Memory B cell (primary cell): ENCODE measurements at regions not wholly inside any gene's neighbourhood (a gene's known extent, or its start where the extent isn't known, plus 50 kb on each side); places are given as distances from the start of the nearest gene placed in this dataset.
"Not testable (repeated sequence)": the region's sequence is repeated elsewhere in the genome, so short reads cannot be mapped to it uniquely, and the experiment has no call there.

Experiments
- ATAC-seq: fragments of 150-1000 bp; cut with Tn5 transposase; 2 replicates; pipeline ENCODE4 v1.10.0; 2021; ENCODE audit warnings: low read depth, mild to moderate bottlenecking, moderate library complexity
- DNase-seq, 2 donors: peaks; one replicate each; pipeline ENCODE4 v3.0.0; 2022; ENCODE audit warnings: low spot score in 2 of 2
- H3K27ac Mint-ChIP-seq: one replicate; pipeline ENCODE4 v1.8.0; 2022; ENCODE audit warnings: mild to moderate bottlenecking, moderate library complexity, mixed read lengths
- H3K27me3 Mint-ChIP-seq: one replicate; pipeline ENCODE4 v1.8.0; 2022; ENCODE audit warnings: mixed read lengths
- H3K36me3 Mint-ChIP-seq: one replicate; pipeline ENCODE4 v1.8.0; 2022; ENCODE audit warnings: mild to moderate bottlenecking, mixed read lengths
- H3K4me1 Mint-ChIP-seq: one replicate; pipeline ENCODE4 v1.8.0; 2022; ENCODE audit warnings: mixed read lengths
- H3K4me3 Mint-ChIP-seq: one replicate; pipeline ENCODE4 v1.8.0; 2022; ENCODE audit warnings: mild to moderate bottlenecking, moderate library complexity, mixed read lengths
- H3K9me3 Mint-ChIP-seq: one replicate; pipeline ENCODE4 v1.8.0; 2022; ENCODE audit warnings: mixed read lengths

DNA sequence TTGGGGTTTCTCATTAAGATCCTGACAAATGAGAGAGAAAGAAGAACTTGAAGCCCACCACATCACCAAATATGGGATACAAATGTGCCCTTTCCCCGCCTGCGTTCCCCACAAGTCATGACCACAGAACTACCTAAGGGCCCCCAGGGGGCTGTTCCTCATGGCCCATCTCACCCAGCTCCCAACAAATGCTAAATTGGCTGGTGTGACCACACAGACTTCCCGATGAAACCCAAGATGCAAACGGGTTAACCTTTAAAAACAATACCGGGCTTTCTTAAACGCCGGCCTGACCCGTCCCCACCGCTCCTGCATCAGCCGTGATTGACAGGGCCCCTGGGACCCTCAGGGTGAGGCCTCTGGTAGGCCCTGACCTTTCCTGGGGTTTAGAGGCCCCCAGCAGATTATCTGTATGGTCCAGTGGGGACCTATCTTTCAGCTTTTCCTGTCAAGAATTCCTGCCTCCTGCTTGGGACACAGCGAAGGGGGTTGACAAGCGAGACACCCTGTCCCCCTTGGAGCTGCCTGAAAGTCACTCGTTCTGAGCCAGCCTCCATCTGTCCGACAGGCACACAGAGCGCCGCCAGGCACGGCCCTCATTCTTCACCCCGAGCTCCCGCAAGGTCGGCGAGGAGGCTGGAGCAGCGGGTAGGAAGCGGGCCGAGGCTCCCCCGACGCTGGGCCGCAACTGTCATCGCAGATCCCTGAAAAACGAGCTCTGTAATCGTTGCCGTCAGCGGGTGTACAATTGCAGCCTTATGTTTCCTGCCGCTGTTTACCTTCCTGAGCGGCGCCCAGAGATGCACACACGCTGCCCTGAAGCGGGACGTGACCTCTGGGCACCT is 300.1 kb downstream of the FOXL1 start:
- Mint-ChIP-seq H3K4me3 (no peak overlapping the region), H3K4me1 (no peaks in the 10 kb centered on the region), H3K27me3 (peaks cover 25% of the 10 kb centered on the region), H3K9me3 (peaks cover 10% of the 10 kb centered on the region), H3K27ac (no peak overlapping the region), H3K36me3 (peaks cover 2% of the 10 kb centered on the region)
- no peak for ATAC-seq
- DNase-seq: no peak

DNA sequence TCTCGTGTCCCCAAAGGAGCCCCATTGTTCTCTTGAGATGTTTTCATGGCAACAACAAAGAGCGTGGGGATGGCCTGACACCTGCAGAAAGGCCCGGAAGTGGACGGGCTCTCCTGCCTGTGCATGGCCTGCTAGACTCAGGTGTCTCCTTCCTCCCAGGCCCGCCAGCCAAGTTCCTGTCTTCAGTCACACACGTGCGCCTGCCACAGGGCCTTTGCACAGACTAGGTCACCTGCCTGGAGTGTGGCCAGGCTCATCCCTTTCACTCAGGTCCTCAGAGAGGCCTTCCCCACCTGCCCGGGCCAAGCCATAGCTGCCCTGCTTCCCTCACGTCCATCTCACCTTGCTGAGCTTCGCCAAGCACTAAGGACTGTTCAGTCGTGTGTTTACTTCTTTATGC is 300.9 kb downstream of the FOXL1 start:
- ATAC-seq: no peak
- DNase-seq: no peak
- Mint-ChIP-seq H3K27ac (no peak overlapping the region), H3K4me3 (no peak overlapping the region), H3K4me1 (no peaks in the 10 kb centered on the region), H3K27me3 (peaks cover 25% of the 10 kb centered on the region), H3K36me3 (peaks cover 2% of the 10 kb centered on the region), H3K9me3 (peaks cover 10% of the 10 kb centered on the region)

DNA sequence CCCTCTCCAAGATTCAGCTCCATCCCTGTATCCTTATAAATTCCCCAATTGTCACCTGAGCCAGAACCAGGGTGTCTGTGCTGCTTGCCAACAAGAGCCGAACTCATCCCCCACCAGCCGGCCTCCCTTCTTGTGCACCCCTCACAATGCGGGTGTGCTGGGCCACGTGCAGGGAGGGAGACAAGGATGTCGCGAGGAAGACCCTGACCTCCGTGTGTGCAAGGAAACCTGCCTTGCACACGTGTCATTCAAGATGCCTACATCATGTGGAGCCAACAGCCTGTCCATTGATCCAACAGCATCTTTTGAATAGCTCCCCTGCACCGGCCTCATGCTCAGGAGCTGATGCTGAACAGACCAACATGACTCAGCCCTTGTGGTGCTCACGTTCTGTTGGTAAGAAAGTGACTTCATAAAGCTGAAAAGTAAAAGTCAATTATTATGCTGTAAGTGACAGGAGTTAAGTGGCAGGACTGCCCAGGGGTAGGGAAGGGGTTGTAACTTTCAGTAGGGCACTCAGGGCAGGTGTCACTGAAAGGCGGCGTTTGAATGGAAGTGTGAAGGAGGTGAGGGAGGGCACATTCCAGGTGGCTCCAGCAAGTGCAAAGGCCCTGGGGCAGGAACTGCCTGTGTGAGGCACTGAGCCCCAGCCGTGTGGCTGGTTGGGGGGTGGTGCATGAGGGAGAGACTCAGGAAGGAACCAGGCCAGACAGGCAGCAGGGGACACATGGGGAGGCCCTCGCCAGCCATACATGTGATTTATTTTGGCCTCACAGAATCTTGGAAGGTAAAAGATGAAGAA is 302.2 kb downstream of the FOXL1 start:
- peaks cover 25% of the 10 kb centered on the region for H3K27me3 Mint-ChIP-seq
- no peaks in the 10 kb centered on the region for H3K4me1 Mint-ChIP-seq
- DNase-seq (no peak), ATAC-seq (no peak)
- H3K4me3 Mint-ChIP-seq: no peak overlapping the region
- peaks cover 2% of the 10 kb centered on the region for H3K36me3 Mint-ChIP-seq
- H3K27ac Mint-ChIP-seq: no peak overlapping the region
- peaks cover 10% of the 10 kb centered on the region for H3K9me3 Mint-ChIP-seq

DNA sequence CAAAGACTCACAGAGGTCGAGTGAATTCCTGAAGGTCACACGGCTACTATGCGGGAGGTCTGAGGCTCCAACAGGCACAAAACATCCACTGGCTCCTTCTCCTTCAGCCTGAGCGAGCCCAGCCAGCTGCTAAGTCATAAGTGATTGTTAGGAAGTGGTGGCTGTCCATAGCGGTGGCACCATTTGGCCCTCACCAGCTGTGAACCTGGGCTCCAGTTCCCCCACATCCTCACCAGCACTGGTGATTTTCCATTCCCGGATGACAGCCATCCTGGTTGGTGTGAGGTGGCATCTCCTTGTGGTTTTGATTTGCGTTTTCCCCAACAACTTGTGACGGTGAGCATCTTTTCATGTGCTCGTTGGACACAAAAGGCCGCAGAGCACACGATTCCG is 302.8 kb downstream of the FOXL1 start:
- no peak overlapping the region for H3K27ac Mint-ChIP-seq
- H3K9me3 Mint-ChIP-seq: peaks cover 7% of the 10 kb centered on the region
- peaks cover 2% of the 10 kb centered on the region for H3K36me3 Mint-ChIP-seq
- H3K27me3 Mint-ChIP-seq: peaks cover 20% of the 10 kb centered on the region
- H3K4me3 Mint-ChIP-seq: no peak overlapping the region
- DNase-seq (no peak), ATAC-seq (no peak)
- H3K4me1 Mint-ChIP-seq: no peaks in the 10 kb centered on the region

DNA sequence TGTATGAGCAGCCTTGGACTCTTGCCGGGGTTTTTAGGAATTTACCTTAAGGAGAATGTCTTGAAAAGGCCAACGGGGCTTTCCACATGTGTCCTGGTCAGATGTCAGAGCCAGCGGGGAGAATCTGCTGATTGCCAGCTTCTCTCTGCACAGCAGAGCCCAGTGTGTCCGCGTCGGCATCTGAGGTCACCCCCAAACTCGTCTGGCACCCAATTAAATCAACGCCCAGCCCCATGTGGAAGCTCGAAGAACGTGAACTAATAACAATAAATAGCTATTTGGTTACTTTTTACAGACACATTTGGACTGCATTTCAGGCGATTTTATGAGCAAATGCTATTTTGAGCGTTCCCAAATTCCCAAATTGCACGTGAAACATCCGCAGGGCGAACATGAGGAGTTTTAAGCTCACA is 303.5 kb downstream of the FOXL1 start:
- Mint-ChIP-seq H3K36me3 (peaks cover 2% of the 10 kb centered on the region), H3K9me3 (peaks cover 7% of the 10 kb centered on the region), H3K4me3 (no peak overlapping the region), H3K4me1 (no peaks in the 10 kb centered on the region), H3K27ac (no peak overlapping the region), H3K27me3 (peaks cover 20% of the 10 kb centered on the region)
- ATAC-seq (no peak), DNase-seq (no peak)

DNA sequence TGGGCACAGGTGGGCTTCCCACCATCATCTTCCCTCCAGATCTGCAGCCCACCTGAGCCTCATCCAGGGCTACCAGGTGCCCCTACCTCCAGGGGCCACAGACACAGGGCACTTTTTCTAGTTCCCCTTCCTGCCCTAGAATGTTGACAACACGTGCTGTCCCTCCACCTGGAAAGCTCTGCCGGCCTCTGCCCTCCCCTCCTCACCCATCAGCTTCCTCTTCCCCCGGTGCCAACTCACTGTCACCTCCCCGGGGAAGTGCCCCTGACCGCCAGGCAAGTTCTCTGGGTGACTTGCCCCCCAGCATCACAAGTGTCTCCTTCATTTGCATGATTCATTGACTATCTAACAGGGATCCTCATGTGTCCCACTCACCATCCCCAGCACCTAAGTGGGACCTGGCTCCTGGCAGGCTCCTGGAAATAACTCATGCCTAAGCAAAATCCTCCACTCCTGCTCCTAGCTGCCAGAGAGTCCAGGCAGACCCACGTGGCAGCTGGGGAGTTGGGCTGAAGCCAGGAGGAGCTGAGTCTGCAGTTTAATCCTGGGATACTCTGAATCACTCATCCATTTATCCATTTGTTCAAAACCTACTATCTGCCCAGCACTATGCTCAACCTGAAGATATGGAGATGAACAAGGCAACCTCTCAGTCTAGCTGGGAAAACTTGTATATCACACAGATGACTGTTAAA is 304.4 kb downstream of the FOXL1 start:
- DNase-seq (no peak), ATAC-seq (no peak)
- Mint-ChIP-seq H3K36me3 (peaks cover 2% of the 10 kb centered on the region), H3K4me1 (no peaks in the 10 kb centered on the region), H3K27ac (no peak overlapping the region), H3K4me3 (no peak overlapping the region), H3K9me3 (peaks cover 2% of the 10 kb centered on the region), H3K27me3 (peaks cover 15% of the 10 kb centered on the region)

DNA sequence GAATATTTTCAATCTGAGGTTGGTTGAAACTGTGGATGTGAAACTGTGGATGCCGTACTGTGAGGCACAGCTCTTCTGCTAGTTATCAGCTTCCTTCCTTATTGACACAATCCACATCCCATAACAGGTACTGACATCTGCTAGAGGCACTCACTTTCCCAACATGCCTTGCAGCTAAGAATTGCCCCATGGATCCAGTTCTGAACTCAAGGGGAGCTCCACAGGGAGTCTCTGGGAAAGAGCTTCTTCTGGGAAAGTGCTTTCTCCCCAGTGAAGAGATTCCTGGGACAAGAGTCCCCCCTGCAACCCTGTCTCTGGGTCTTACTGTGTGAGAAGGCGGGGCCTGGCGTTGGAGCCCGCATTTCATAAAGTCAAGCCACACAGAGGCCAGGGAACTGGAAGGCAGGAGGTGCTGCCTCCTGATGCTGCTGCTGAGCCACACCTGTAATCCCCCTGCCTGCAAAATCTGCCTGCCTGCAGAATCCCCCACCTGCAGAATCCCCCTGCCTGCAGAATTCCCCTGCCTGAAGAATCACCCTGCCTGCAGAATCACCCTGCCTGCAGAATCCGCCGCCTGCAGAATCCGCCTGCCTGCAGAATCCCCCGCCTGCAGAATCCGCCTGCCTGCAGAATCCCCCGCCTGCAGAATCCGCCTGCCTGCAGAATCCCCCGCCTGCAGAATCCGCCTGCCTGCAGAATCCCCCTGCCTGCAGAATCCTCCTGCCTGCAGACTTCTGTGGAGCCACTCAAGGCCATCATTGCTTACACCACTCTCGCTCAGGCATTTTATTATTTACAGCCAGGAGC is 305.4 kb downstream of the FOXL1 start:
- DNase-seq (no peak), ATAC-seq (no peak)
- Mint-ChIP-seq H3K36me3 (no peaks in the 10 kb centered on the region), H3K4me1 (no peaks in the 10 kb centered on the region), H3K27ac (no peak overlapping the region), H3K27me3 (peaks cover 10% of the 10 kb centered on the region), H3K4me3 (no peak overlapping the region), H3K9me3 (no peaks in the 10 kb centered on the region)

DNA sequence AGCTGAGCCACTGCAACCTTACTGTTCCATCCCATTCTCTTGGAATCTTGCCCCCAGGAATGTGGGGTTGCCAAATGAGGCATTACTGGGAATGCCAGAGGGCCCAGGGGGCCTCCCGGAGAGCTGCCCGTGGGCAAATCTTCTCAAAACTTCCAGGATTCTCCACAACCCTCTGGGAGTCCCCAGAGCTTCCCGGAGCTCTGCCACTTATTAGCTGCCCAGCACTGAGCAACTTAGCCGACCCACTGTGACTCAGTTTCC is 306.0 kb downstream of the FOXL1 start:
- H3K9me3 Mint-ChIP-seq: peaks cover 5% of the 10 kb centered on the region
- DNase-seq (no peak), ATAC-seq (no peak)
- H3K27me3 Mint-ChIP-seq: peaks cover 13% of the 10 kb centered on the region
- H3K27ac Mint-ChIP-seq: no peak overlapping the region
- no peaks in the 10 kb centered on the region for H3K4me1 Mint-ChIP-seq
- H3K36me3 Mint-ChIP-seq: no peaks in the 10 kb centered on the region
- H3K4me3 Mint-ChIP-seq: no peak overlapping the region

DNA sequence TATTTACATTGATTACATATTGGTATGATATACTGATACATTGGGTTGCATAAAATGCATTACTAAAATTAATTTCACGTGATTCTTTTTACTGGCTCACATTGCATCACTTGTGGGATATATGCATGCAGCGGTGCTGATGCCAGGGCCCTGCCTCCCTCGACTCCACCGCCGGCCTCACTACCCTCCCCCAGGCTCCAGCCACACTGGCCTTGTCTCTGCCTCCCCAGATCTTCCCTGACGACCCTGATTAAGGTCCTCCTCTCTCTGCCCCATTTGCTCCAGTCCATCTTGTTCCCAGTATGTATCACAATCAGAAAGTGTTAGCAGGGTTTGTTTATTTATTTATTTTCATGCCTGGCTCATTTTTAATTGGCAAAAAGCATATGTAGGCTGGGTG is 306.8 kb downstream of the FOXL1 start:
- DNase-seq (no peak), ATAC-seq (no peak)
- Mint-ChIP-seq H3K36me3 (no peaks in the 10 kb centered on the region), H3K4me1 (no peaks in the 10 kb centered on the region), H3K4me3 (no peak overlapping the region), H3K27ac (no peak overlapping the region), H3K27me3 (peaks cover 9% of the 10 kb centered on the region), H3K9me3 (peaks cover 9% of the 10 kb centered on the region)

DNA sequence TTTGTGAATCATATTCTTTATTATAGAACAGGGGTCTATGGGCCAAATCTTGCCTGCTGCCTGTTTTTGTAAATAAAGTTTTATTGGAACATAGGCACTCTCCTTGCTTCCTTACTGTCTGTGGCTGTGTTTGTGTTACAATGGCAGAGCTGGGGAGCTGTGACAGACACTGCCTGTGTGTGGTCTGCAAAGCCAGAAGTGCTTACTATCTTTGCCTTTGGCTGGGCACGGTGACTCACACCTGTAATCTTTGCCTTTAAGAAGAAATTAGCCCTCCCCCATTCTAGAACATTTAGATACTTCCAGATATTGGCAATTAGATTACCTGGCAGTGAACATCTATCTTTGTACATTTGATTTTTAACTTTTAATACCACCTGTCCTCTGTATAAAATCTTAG is 308.3 kb downstream of the FOXL1 start:
- Mint-ChIP-seq H3K36me3 (no peaks in the 10 kb centered on the region), H3K9me3 (peaks cover 9% of the 10 kb centered on the region), H3K27ac (no peak overlapping the region), H3K4me3 (no peak overlapping the region), H3K27me3 (peaks cover 6% of the 10 kb centered on the region), H3K4me1 (no peaks in the 10 kb centered on the region)
- DNase-seq (no peak), ATAC-seq (no peak)

DNA sequence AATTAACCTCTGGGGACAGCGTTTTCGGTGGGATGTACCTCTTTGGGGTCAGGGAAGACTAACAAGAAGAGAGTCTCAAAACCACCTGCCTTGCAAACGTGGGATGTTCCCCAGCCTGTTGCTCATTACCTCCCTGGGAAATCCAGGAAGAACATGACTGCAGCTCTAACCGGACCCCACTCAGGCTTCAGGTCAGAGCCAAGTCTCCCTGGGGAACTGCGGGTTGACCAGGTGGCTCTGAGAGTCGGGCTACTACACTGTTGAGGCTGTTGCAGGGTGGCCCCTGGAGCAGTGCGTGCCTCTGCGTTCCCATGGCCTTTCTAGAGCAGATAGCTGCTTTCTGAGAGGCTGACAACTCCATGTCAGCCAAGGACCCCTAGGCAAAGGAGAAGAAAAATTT is 309.1 kb downstream of the FOXL1 start:
- H3K9me3 Mint-ChIP-seq: peaks cover 9% of the 10 kb centered on the region
- no peaks in the 10 kb centered on the region for H3K4me1 Mint-ChIP-seq
- H3K36me3 Mint-ChIP-seq: no peaks in the 10 kb centered on the region
- ATAC-seq (no peak), DNase-seq (no peak)
- no peak overlapping the region for H3K27ac Mint-ChIP-seq
- no peak overlapping the region for H3K4me3 Mint-ChIP-seq
- peaks cover 6% of the 10 kb centered on the region for H3K27me3 Mint-ChIP-seq

DNA sequence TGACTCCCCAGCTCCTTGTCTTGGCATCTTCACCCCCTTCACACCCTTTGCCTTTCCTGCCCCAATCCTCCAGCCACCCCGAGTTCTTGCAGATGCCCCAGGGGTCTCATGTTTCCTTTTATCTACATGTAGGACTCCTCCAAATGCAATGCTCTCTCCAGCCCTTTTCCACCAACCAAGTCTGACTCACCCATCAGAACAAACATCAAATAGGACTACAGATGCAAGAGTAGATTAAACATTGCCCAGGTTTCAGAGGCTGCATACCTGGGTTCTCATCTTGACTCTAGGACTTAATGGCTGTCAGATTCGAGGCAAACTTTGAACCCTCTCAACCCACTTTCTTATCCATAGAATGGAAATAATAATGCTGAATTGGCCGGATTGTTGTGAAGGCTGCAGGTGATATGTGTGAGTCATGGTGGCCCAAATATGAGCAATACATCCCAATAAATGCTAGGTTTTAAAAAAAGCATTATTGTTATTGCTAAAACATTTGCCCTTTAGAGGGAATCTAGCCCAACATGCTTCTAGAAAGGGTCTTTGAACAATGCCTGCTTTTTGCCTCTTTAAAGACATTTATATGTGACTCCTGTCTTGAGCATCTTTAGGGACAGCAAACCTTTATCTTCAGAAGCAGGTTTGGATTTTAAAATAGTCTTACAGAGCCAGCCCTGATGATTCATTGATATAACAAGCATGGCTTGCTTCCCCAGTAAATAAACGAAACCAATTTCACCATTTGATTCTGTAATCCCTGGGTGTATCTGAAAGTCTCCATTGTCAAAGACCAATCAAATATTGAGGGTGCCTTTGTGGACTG is 310.1 kb downstream of the FOXL1 start:
- Mint-ChIP-seq H3K9me3 (peaks cover 9% of the 10 kb centered on the region), H3K27me3 (peaks cover 9% of the 10 kb centered on the region), H3K4me3 (no peak overlapping the region), H3K36me3 (no peaks in the 10 kb centered on the region), H3K4me1 (no peaks in the 10 kb centered on the region), H3K27ac (no peak overlapping the region)
- ATAC-seq (no peak), DNase-seq (no peak)

DNA sequence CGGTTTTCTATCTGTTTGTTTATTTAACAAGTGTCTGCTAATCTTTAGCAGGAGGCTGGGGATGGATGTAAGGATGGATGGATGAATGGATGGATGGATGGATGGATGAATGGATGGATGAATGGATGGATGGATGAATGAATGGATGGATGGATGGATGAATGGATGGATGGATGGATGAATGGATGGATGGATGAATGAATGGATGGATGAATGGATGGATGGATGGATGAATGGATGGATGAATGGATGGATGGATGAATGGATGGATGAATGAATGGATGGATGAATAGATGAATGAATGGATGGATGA is 310.7 kb downstream of the FOXL1 start:
- H3K4me3 Mint-ChIP-seq, ATAC-seq: not testable (repeated sequence)

More for the DNA sequence above, 310.7 kb downstream of the FOXL1 start:
- H3K27ac Mint-ChIP-seq, DNase-seq, H3K9me3 Mint-ChIP-seq, H3K4me1 Mint-ChIP-seq, H3K36me3 Mint-ChIP-seq: not testable (repeated sequence)
- peaks cover 11% of the 10 kb centered on the region for H3K27me3 Mint-ChIP-seq
